CD14-positive monocyte (primary cell): ENCODE measurements at regions not wholly inside any gene's neighbourhood (a gene's known extent, or its start where the extent isn't known, plus 50 kb on each side); places are given as distances from the start of the nearest gene placed in this dataset.

Experiments used
- DNase-seq, 3 donors: peaks; one replicate each; pipeline ENCODE4 v3.0.0-alpha.2; 2011 to 2022
- H2AFZ ChIP-seq: 2 replicates; pipeline ENCODE4 v1.6.0; 2012; ENCODE audit warnings: mild to moderate bottlenecking, low read depth, low read length, inconsistent platforms; ENCODE audit not compliant: insufficient read depth, poor library complexity, severe bottlenecking
- H3K27ac ChIP-seq, 2 donors: 1 replicate in 1 of 2; 2 replicates in 1 of 2; pipeline ENCODE4 v1.5.1; 2012 to 2013; ENCODE audit warnings: low read length in 2 of 2, control low read depth in 1 of 2, inconsistent platforms in 1 of 2, low read depth in 1 of 2, mild to moderate bottlenecking in 1 of 2
- H3K27me3 ChIP-seq, 2 donors: one replicate each; pipeline versions ENCODE4 v1.6.0 to v1.6.1; 2011 to 2013; ENCODE audit warnings: low read length in 2 of 2; ENCODE audit not compliant: control insufficient read depth in 2 of 2, insufficient read depth in 2 of 2
- H3K36me3 ChIP-seq, 2 donors: replicated peaks in 1 of 2; 1 replicate in 1 of 2; 2 replicates in 1 of 2; pipeline versions ENCODE4 v1.5.1 to v1.6.1; 2012 to 2013; ENCODE audit warnings: low read length in 2 of 2, control low read depth in 1 of 2, inconsistent platforms in 1 of 2, mild to moderate bottlenecking in 1 of 2; ENCODE audit not compliant: insufficient read depth in 2 of 2, control insufficient read depth in 1 of 2
- H3K4me1 ChIP-seq, 2 donors: 1 replicate in 1 of 2; 2 replicates in 1 of 2; pipeline versions ENCODE4 v1.5.1 to v1.6.1; 2012 to 2013; ENCODE audit warnings: low read length in 2 of 2, control low read depth in 1 of 2, inconsistent platforms in 1 of 2, mild to moderate bottlenecking in 1 of 2, moderate library complexity in 1 of 2; ENCODE audit not compliant: insufficient read depth in 2 of 2, control insufficient read depth in 1 of 2
- H3K4me2 ChIP-seq: replicated peaks from 2 replicates; pipeline ENCODE3; 2012; ENCODE audit warnings: low read length, moderate library complexity, mild to moderate bottlenecking; ENCODE audit not compliant: poor library complexity, severe bottlenecking; ENCODE audit errors: extremely low read depth
- H3K4me3 ChIP-seq, 3 experiments: fragments of 200-600 bp in 1 of 3; sonication (generic) in 1 of 3; replicated peaks in 1 of 3; 1 replicate in 2 of 3; 2 replicates in 1 of 3; pipeline ENCODE4 v1.5.1; 2011 to 2013; ENCODE audit warnings: low read length in 3 of 3, mild to moderate bottlenecking in 3 of 3, control low read depth in 2 of 3, low read depth in 2 of 3, inconsistent platforms in 1 of 3, moderate library complexity in 1 of 3
- H3K79me2 ChIP-seq: 2 replicates; pipeline ENCODE4 v1.6.0; 2012; ENCODE audit warnings: mild to moderate bottlenecking, control low read depth, inconsistent platforms, low read length, moderate library complexity; ENCODE audit not compliant: insufficient read depth
- H3K9ac ChIP-seq: 2 replicates; pipeline ENCODE4 v1.6.0; 2017; ENCODE audit warnings: low read length, mild to moderate bottlenecking; ENCODE audit not compliant: insufficient read depth, poor library complexity, severe bottlenecking
- H3K9me3 ChIP-seq, 2 donors: replicated peaks in 1 of 2; 1 replicate in 1 of 2; 2 replicates in 1 of 2; pipeline versions ENCODE4 v1.5.1 to v1.6.1; 2012 to 2013; ENCODE audit warnings: low read length in 2 of 2, control low read depth in 1 of 2; ENCODE audit not compliant: control insufficient read depth in 1 of 2, insufficient read depth in 1 of 2
- H4K20me1 ChIP-seq: 2 replicates; pipeline ENCODE4 v1.6.0; 2012; ENCODE audit warnings: mild to moderate bottlenecking, low read length, control low read depth, moderate library complexity; ENCODE audit not compliant: insufficient read depth
- H3K27ac Mint-ChIP-seq, 7 donors: one replicate each; pipeline ENCODE4 v1.8.0; 2020; ENCODE audit warnings: mild to moderate bottlenecking in 7 of 7, mixed read lengths in 7 of 7, moderate library complexity in 6 of 7, inconsistent platforms in 2 of 7
- H3K27me3 Mint-ChIP-seq, 3 donors: one replicate each; pipeline ENCODE4 v1.8.0; 2021 to 2022; ENCODE audit warnings: low read depth in 3 of 3, mild to moderate bottlenecking in 3 of 3, mixed read lengths in 3 of 3, moderate library complexity in 3 of 3, inconsistent platforms in 1 of 3
- H3K36me3 Mint-ChIP-seq, 2 donors: one replicate each; pipeline ENCODE4 v1.8.0; 2020; ENCODE audit warnings: mixed read lengths in 2 of 2, inconsistent platforms in 1 of 2, mild to moderate bottlenecking in 1 of 2
- H3K4me1 Mint-ChIP-seq: one replicate; pipeline ENCODE4 v1.8.0; 2020; ENCODE audit warnings: mild to moderate bottlenecking, mixed read lengths
- H3K4me3 Mint-ChIP-seq, 2 donors: one replicate each; pipeline ENCODE4 v1.8.0; 2020; ENCODE audit warnings: mild to moderate bottlenecking in 2 of 2, mixed read lengths in 2 of 2, moderate library complexity in 1 of 2
- H3K9me3 Mint-ChIP-seq, 7 donors: one replicate each; pipeline ENCODE4 v1.8.0; 2020 to 2022; ENCODE audit warnings: mixed read lengths in 7 of 7, mild to moderate bottlenecking in 6 of 7, moderate library complexity in 6 of 7, inconsistent platforms in 2 of 7
- WGBS: methylation state at CpG from one replicate; pipeline ENCODE4 v1.1.5; 2013; ENCODE audit warnings: missing lambda C conversion rate; ENCODE audit not compliant: insufficient coverage; 5-methylcytosine and 5-hydroxymethylcytosine counted together
- intact Hi-C, 2 donors: fragments of 100-400 bp; cut with micrococcal nuclease; formaldehyde crosslinking; loops; one replicate each; pipeline versions ENCODE4 v1.15.0 to v1.15.1; 2023
- TF ChIP-seq, protein P1 (sequence below): fragments of 200-600 bp; IDR thresholded peaks from one replicate; pipeline ENCODE4 v1.8.0; 2022; ENCODE audit warnings: antibody characterized with exemption, mild to moderate bottlenecking

DNA sequence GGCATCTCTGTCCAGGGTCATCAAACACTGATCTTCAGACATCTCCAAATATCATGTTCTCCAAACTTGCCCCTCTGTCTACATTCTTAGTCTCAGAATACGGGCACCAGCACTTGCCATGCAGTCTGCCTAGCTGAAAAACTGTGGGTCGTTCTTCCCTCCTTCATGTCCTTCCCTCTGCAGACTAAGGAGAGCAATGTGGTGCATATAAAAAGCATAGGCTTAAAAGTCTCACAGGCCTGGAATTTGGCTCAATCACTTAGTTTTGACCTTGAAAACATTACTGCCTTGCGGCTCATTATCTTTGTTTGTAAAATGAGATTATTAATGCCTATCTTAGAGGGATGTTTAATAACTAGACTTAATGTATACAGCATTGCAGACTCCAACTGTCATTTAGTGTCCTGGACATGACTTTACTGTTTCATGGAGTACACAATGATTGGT is 362.8 kb downstream of the NPR3 start:
- WGBS: no CpG with 5 or more reads among the region's 3 CpGs
- no peak overlapping the region for H3K27ac Mint-ChIP-seq
- H3K4me3 Mint-ChIP-seq: no peak overlapping the region

GRCh38 chr5:33074548-33074947 is 363.4 kb downstream of the NPR3 start:
- no peak overlapping the region for H2AFZ ChIP-seq
- no peak overlapping the region for H3K27ac ChIP-seq
- no peaks in the 10 kb centered on the region for H3K27me3 ChIP-seq
- H3K4me3 Mint-ChIP-seq: no peak overlapping the region
- H3K27me3 Mint-ChIP-seq: peaks cover 0 to 1% (median 0%) of the 10 kb centered on the region in 3 donors
- no peaks in the 10 kb centered on the region for H3K79me2 ChIP-seq
- H3K9ac ChIP-seq: no peak overlapping the region
- H3K9me3 ChIP-seq: no peaks in the 10 kb centered on the region
- intact Hi-C loops: no loop called here
- H3K4me3 ChIP-seq: no peak overlapping the region
- peaks cover 0 to 3% (median 0%) of the 10 kb centered on the region in 7 donors for H3K9me3 Mint-ChIP-seq
- no peak for DNase-seq
- TF ChIP-seq, protein P1, sequence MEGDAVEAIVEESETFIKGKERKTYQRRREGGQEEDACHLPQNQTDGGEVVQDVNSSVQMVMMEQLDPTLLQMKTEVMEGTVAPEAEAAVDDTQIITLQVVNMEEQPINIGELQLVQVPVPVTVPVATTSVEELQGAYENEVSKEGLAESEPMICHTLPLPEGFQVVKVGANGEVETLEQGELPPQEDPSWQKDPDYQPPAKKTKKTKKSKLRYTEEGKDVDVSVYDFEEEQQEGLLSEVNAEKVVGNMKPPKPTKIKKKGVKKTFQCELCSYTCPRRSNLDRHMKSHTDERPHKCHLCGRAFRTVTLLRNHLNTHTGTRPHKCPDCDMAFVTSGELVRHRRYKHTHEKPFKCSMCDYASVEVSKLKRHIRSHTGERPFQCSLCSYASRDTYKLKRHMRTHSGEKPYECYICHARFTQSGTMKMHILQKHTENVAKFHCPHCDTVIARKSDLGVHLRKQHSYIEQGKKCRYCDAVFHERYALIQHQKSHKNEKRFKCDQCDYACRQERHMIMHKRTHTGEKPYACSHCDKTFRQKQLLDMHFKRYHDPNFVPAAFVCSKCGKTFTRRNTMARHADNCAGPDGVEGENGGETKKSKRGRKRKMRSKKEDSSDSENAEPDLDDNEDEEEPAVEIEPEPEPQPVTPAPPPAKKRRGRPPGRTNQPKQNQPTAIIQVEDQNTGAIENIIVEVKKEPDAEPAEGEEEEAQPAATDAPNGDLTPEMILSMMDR: no peak
- no peaks in the 10 kb centered on the region for H3K36me3 Mint-ChIP-seq
- no peak overlapping the region for H3K27ac Mint-ChIP-seq
- H3K4me2 ChIP-seq: no peak overlapping the region
- H3K4me1 ChIP-seq: no peaks in the 10 kb centered on the region
- no peaks in the 10 kb centered on the region for H3K36me3 ChIP-seq
- H4K20me1 ChIP-seq: no peaks in the 10 kb centered on the region
- WGBS: no CpG with 5 or more reads among the region's 3 CpGs
- no peaks in the 10 kb centered on the region for H3K4me1 Mint-ChIP-seq

More for the DNA sequence above, 362.8 kb downstream of the NPR3 start:
- Histone ChIP-seq H3K9ac (no peak overlapping the region), H4K20me1 (no peaks in the 10 kb centered on the region), H3K4me3 (no peak overlapping the region), H3K36me3 (no peaks in the 10 kb centered on the region), H3K9me3 (no peaks in the 10 kb centered on the region), H3K27me3 (no peaks in the 10 kb centered on the region), H3K4me2 (no peak overlapping the region), H2AFZ (no peak overlapping the region), H3K4me1 (no peaks in the 10 kb centered on the region), H3K79me2 (no peaks in the 10 kb centered on the region), H3K27ac (no peak overlapping the region)
- DNase-seq: no peak
- Mint-ChIP-seq H3K36me3 (no peaks in the 10 kb centered on the region), H3K27me3 (peaks cover 0 to 1% (median 0%) of the 10 kb centered on the region in 3 donors), H3K4me1 (no peaks in the 10 kb centered on the region), H3K9me3 (peaks cover 0 to 3% (median 0%) of the 10 kb centered on the region in 7 donors)
- TF ChIP-seq, protein P1: no peak
- intact Hi-C loops: no loop called here
